ENCODE measurements at regions not wholly inside any gene's neighbourhood (a gene's known extent, or its start where the extent isn't known, plus 50 kb on each side); places are given as distances from the start of the nearest gene placed in this dataset.
"Not testable (repeated sequence)": the region's sequence is repeated elsewhere in the genome, so short reads cannot be mapped to it uniquely, and the experiment has no call there.

GRCh38 chr1:146771409-146771808, 166.7 kb upstream of the NBPF12 start:
- CTCF ChIA-PET; H3K27me3 Mint-ChIP-seq; POLR2A ChIA-PET; H3K4me3 Mint-ChIP-seq; DNase-seq; H3K27ac Mint-ChIP-seq; H3K4me1 Mint-ChIP-seq; H3K9me3 Mint-ChIP-seq; H3K36me3 Mint-ChIP-seq (ENCODE audit: low read depth): not testable (repeated sequence)

GRCh38 chr1:146770998-146771397, 167.1 kb upstream of the NBPF12 start:
- CTCF ChIA-PET; H3K27me3 Mint-ChIP-seq; H3K4me1 Mint-ChIP-seq; H3K36me3 Mint-ChIP-seq (ENCODE audit: low read depth); H3K27ac Mint-ChIP-seq; H3K9me3 Mint-ChIP-seq; POLR2A ChIA-PET; H3K4me3 Mint-ChIP-seq; DNase-seq: not testable (repeated sequence)

- CTCF ChIA-PET; H3K4me1 Mint-ChIP-seq; DNase-seq; POLR2A ChIA-PET; H3K27ac Mint-ChIP-seq; H3K27me3 Mint-ChIP-seq; H3K36me3 Mint-ChIP-seq (ENCODE audit: low read depth); H3K4me3 Mint-ChIP-seq; H3K9me3 Mint-ChIP-seq: not testable (repeated sequence)
Measured at GRCh38 chr1:146763234-146763633, 174.9 kb upstream of the NBPF12 start.

- CTCF ChIA-PET; H3K4me3 Mint-ChIP-seq; H3K4me1 Mint-ChIP-seq; H3K27me3 Mint-ChIP-seq; DNase-seq; H3K36me3 Mint-ChIP-seq (ENCODE audit: low read depth); H3K9me3 Mint-ChIP-seq; H3K27ac Mint-ChIP-seq; POLR2A ChIA-PET: not testable (repeated sequence)
Measured at GRCh38 chr1:146756858-146757257, 181.3 kb upstream of the NBPF12 start.

- H3K4me3 Mint-ChIP-seq; H3K36me3 Mint-ChIP-seq (ENCODE audit: low read depth); H3K27me3 Mint-ChIP-seq; H3K4me1 Mint-ChIP-seq; POLR2A ChIA-PET; CTCF ChIA-PET; DNase-seq; H3K9me3 Mint-ChIP-seq; H3K27ac Mint-ChIP-seq: not testable (repeated sequence)
Measured at GRCh38 chr1:146748686-146749085, 189.4 kb upstream of the NBPF12 start.

- POLR2A ChIA-PET; H3K4me3 Mint-ChIP-seq; H3K4me1 Mint-ChIP-seq; CTCF ChIA-PET; H3K27ac Mint-ChIP-seq; H3K27me3 Mint-ChIP-seq; H3K9me3 Mint-ChIP-seq; DNase-seq; H3K36me3 Mint-ChIP-seq (ENCODE audit: low read depth): not testable (repeated sequence)
Measured at GRCh38 chr1:146731981-146732680, 206.0 kb upstream of the NBPF12 start.

- H3K4me3 Mint-ChIP-seq; H3K36me3 Mint-ChIP-seq (ENCODE audit: low read depth); CTCF ChIA-PET: not testable (repeated sequence)
Measured at GRCh38 chr1:146729642-146730344, 208.3 kb upstream of the NBPF12 start.

GRCh38 chr1:146715054-146715453, 223.1 kb upstream of the NBPF12 start:
- CTCF ChIA-PET; H3K36me3 Mint-ChIP-seq (ENCODE audit: low read depth); H3K4me1 Mint-ChIP-seq; POLR2A ChIA-PET; H3K27me3 Mint-ChIP-seq; H3K4me3 Mint-ChIP-seq; H3K27ac Mint-ChIP-seq; H3K9me3 Mint-ChIP-seq; DNase-seq: not testable (repeated sequence)

More at GRCh38 chr1:146729642-146730344, 208.3 kb upstream of the NBPF12 start:
- H3K27ac Mint-ChIP-seq, POLR2A ChIA-PET, H3K27me3 Mint-ChIP-seq, DNase-seq, H3K4me1 Mint-ChIP-seq, H3K9me3 Mint-ChIP-seq: not testable (repeated sequence)

GRCh38 chr1:146710838-146711521, 227.1 kb upstream of the NBPF12 start:
- peak; percentile 27 for DNase-seq
- POLR2A ChIA-PET; CTCF ChIA-PET; H3K4me3 Mint-ChIP-seq; H3K4me1 Mint-ChIP-seq; H3K27me3 Mint-ChIP-seq; H3K27ac Mint-ChIP-seq; H3K36me3 Mint-ChIP-seq (ENCODE audit: low read depth); H3K9me3 Mint-ChIP-seq: not testable (repeated sequence)

- H3K9me3 Mint-ChIP-seq, H3K4me3 Mint-ChIP-seq, CTCF ChIA-PET: not testable (repeated sequence)
Measured at GRCh38 chr1:146709302-146709701, 228.8 kb upstream of the NBPF12 start.

GRCh38 chr1:146704162-146704724, 233.9 kb upstream of the NBPF12 start:
- POLR2A ChIA-PET; H3K27ac Mint-ChIP-seq; DNase-seq; H3K4me1 Mint-ChIP-seq; H3K9me3 Mint-ChIP-seq; H3K36me3 Mint-ChIP-seq (ENCODE audit: low read depth); H3K27me3 Mint-ChIP-seq; CTCF ChIA-PET; H3K4me3 Mint-ChIP-seq: not testable (repeated sequence)

More at GRCh38 chr1:146709302-146709701, 228.8 kb upstream of the NBPF12 start:
- H3K4me1 Mint-ChIP-seq; H3K36me3 Mint-ChIP-seq (ENCODE audit: low read depth); DNase-seq; POLR2A ChIA-PET; H3K27ac Mint-ChIP-seq; H3K27me3 Mint-ChIP-seq: not testable (repeated sequence)

GRCh38 chr1:146701320-146701719, 236.8 kb upstream of the NBPF12 start:
- not testable (repeated sequence) for H3K36me3 Mint-ChIP-seq (ENCODE audit: low read depth); H3K27me3 Mint-ChIP-seq

GRCh38 chr1:146695388-146695787, 242.7 kb upstream of the NBPF12 start:
- H3K27ac Mint-ChIP-seq; H3K27me3 Mint-ChIP-seq; H3K36me3 Mint-ChIP-seq (ENCODE audit: low read depth); CTCF ChIA-PET; H3K4me1 Mint-ChIP-seq; POLR2A ChIA-PET; DNase-seq; H3K9me3 Mint-ChIP-seq; H3K4me3 Mint-ChIP-seq: not testable (repeated sequence)

More at GRCh38 chr1:146701320-146701719, 236.8 kb upstream of the NBPF12 start:
- H3K27ac Mint-ChIP-seq, H3K4me3 Mint-ChIP-seq, CTCF ChIA-PET, POLR2A ChIA-PET, H3K4me1 Mint-ChIP-seq, H3K9me3 Mint-ChIP-seq, DNase-seq: not testable (repeated sequence)
